Astrocyte (in vitro differentiated cells and primary cell): ENCODE measurements at regions not wholly inside any gene's neighbourhood (a gene's known extent, or its start where the extent isn't known, plus 50 kb on each side); places are given as distances from the start of the nearest gene placed in this dataset.

Experiments
- DNase-seq: peaks from one replicate; pipeline ENCODE4 v3.0.0-alpha.2; 2010; ENCODE audit warnings: low read depth
- FAIRE-seq: peaks from 2 replicates; lab custom pipeline; 2011; peaks lifted over from hg19 to GRCh38; lab: Jason Lieb, UNC
- H2AFZ ChIP-seq: 2 replicates; pipeline ENCODE4 v1.6.0; 2012; ENCODE audit warnings: low read depth, low read length, inconsistent platforms
- H3K27ac ChIP-seq: 2 replicates; pipeline ENCODE4 v1.5.1; 2011; ENCODE audit warnings: low read depth, low read length, inconsistent platforms
- H3K27me3 ChIP-seq: 2 replicates; pipeline ENCODE4 v1.6.0; 2011; ENCODE audit warnings: low read length, inconsistent platforms; ENCODE audit not compliant: insufficient read depth
- H3K36me3 ChIP-seq: 2 replicates; pipeline ENCODE4 v1.5.1; 2011; ENCODE audit warnings: low read length, inconsistent platforms; ENCODE audit not compliant: insufficient read depth
- H3K4me1 ChIP-seq: 2 replicates; pipeline ENCODE4 v1.5.1; 2011; ENCODE audit warnings: low read length, inconsistent platforms; ENCODE audit not compliant: insufficient read depth
- H3K4me2 ChIP-seq: 2 replicates; pipeline ENCODE4 v1.6.0; 2012; ENCODE audit warnings: low read length, inconsistent platforms
- H3K4me3 ChIP-seq: 2 replicates; pipeline ENCODE4 v1.5.1; 2011; ENCODE audit warnings: low read depth, mild to moderate bottlenecking, low read length, inconsistent platforms; ENCODE audit not compliant: insufficient read depth
- H3K79me2 ChIP-seq: 2 replicates; pipeline ENCODE4 v1.6.0; 2012; ENCODE audit warnings: mild to moderate bottlenecking, low read length, inconsistent platforms; ENCODE audit not compliant: insufficient read depth
- H3K9ac ChIP-seq: 2 replicates; pipeline ENCODE4 v1.6.0; 2012; ENCODE audit warnings: mild to moderate bottlenecking, low read length, inconsistent platforms
- H3K9me3 ChIP-seq: 2 replicates; pipeline ENCODE4 v1.5.1; 2012; ENCODE audit warnings: low read depth, mild to moderate bottlenecking, low read length, inconsistent platforms; ENCODE audit not compliant: insufficient read depth
- H4K20me1 ChIP-seq: 2 replicates; pipeline ENCODE4 v1.6.0; 2012; ENCODE audit warnings: low read length, inconsistent platforms; ENCODE audit not compliant: insufficient read depth
- H3K27ac Mint-ChIP-seq: one replicate; pipeline ENCODE4 v1.8.0; 2021; ENCODE audit warnings: mild to moderate bottlenecking, mixed read lengths; ENCODE audit not compliant: unreplicated experiment
- H3K27me3 Mint-ChIP-seq: one replicate; pipeline ENCODE4 v1.8.0; 2021; ENCODE audit warnings: low read depth, mixed read lengths; ENCODE audit not compliant: unreplicated experiment
- H3K36me3 Mint-ChIP-seq: one replicate; pipeline ENCODE4 v1.8.0; 2021; ENCODE audit warnings: low read depth, mixed read lengths; ENCODE audit not compliant: unreplicated experiment
- H3K4me1 Mint-ChIP-seq: one replicate; pipeline ENCODE4 v1.8.0; 2021; ENCODE audit warnings: low read depth, mixed read lengths; ENCODE audit not compliant: unreplicated experiment
- H3K4me3 Mint-ChIP-seq: one replicate; pipeline ENCODE4 v1.8.0; 2021; ENCODE audit warnings: mild to moderate bottlenecking, moderate library complexity, mixed read lengths; ENCODE audit not compliant: unreplicated experiment
- H3K9me3 Mint-ChIP-seq: one replicate; pipeline ENCODE4 v1.8.0; 2021; ENCODE audit warnings: mild to moderate bottlenecking, mixed read lengths; ENCODE audit not compliant: unreplicated experiment
- EZH2 ChIP-seq: IDR thresholded peaks from 2 replicates; pipeline ENCODE4 v1.6.1; 2012; ENCODE audit warnings: mild to moderate bottlenecking, low read length, inconsistent platforms; ENCODE audit not compliant: insufficient read depth
- TF ChIP-seq, protein P1 (sequence below): IDR thresholded peaks from 2 replicates; pipeline ENCODE4 v1.5.1; 2011; ENCODE audit warnings: low read depth, mild to moderate bottlenecking, inconsistent platforms, low read length, moderate library complexity; ENCODE audit not compliant: insufficient read depth

DNA sequence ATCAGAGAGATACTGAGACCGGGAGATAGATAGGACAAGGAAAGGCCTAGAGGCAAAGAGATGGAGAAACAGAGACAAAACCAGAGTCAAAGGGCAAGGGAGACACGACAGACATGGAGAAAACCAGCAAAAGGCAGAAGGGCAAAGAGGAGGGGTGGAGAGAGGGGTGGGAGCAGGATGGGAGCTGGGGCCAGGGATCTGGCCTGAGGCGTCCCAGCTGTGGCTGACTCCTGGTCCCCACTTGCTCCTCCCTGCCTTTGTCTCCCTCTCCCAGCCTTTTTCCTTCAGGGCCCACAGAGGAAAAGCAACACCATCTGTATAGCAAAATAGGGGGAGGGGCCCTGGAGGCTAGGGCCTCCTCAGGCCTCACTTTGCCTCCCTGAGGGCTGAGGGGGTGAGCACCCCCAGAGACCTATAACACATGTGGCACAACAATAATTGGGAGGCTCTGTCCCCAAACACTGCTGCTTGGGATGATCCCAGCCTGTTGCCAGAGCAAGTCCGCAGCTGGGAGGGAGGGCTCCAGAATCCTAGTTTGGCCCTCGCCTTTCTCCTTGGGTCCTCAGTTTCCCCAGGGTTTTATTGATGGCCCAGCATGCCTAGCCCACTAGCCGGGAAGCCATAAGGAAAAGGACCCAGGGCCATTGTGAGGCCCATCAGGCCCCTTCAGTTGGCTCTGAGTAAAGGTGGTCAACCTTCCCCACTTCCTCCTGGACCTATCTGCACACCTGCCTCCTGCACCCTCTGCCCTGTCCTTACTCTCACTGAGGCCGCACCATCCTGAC, 96.8 kb downstream of the PJA1 start:
- Histone ChIP-seq H4K20me1 (no peaks in the 10 kb centered on the region), H3K27ac (no peak overlapping the region), H3K9ac (no peak overlapping the region), H3K27me3 (no peaks in the 10 kb centered on the region), H3K4me2 (no peak overlapping the region), H3K79me2 (no peaks in the 10 kb centered on the region), H3K9me3 (no peaks in the 10 kb centered on the region), H3K36me3 (no peaks in the 10 kb centered on the region), H2AFZ (no peak overlapping the region), H3K4me3 (no peak overlapping the region), H3K4me1 (no peaks in the 10 kb centered on the region)
- Mint-ChIP-seq H3K4me1 (peaks cover 12% of the 10 kb centered on the region), H3K36me3 (no peaks in the 10 kb centered on the region), H3K27ac (no peak overlapping the region), H3K9me3 (no peaks in the 10 kb centered on the region), H3K27me3 (no peaks in the 10 kb centered on the region), H3K4me3 (no peak overlapping the region)
- DNase-seq (no peak), FAIRE-seq (no peak)
- TF ChIP-seq, protein P1, sequence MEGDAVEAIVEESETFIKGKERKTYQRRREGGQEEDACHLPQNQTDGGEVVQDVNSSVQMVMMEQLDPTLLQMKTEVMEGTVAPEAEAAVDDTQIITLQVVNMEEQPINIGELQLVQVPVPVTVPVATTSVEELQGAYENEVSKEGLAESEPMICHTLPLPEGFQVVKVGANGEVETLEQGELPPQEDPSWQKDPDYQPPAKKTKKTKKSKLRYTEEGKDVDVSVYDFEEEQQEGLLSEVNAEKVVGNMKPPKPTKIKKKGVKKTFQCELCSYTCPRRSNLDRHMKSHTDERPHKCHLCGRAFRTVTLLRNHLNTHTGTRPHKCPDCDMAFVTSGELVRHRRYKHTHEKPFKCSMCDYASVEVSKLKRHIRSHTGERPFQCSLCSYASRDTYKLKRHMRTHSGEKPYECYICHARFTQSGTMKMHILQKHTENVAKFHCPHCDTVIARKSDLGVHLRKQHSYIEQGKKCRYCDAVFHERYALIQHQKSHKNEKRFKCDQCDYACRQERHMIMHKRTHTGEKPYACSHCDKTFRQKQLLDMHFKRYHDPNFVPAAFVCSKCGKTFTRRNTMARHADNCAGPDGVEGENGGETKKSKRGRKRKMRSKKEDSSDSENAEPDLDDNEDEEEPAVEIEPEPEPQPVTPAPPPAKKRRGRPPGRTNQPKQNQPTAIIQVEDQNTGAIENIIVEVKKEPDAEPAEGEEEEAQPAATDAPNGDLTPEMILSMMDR: no peak
- no peak for TF ChIP-seq EZH2

DNA sequence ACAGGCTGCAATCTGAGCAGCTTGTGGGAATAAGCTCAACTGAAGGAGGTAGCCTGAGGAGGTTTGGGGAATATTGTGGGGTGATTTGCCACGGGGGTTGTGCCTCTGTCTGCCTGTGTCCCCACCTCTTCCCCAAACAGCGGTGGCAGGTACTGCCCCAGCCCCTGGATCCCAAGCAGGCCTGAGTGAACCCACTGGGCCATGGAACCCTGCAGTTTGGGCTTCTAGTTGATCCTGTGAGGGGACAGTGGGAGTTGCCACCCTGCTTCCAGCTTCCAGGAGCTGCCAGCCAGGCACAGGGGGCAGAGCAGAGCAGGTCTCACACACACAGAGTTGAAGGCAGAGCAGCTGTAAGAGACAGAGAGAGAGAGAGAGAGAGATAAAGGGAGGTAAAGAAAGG, 97.4 kb downstream of the PJA1 start:
- Histone ChIP-seq H3K27me3 (no peaks in the 10 kb centered on the region), H3K27ac (no peak overlapping the region), H3K36me3 (no peaks in the 10 kb centered on the region), H3K4me2 (no peak overlapping the region), H4K20me1 (no peaks in the 10 kb centered on the region), H2AFZ (no peak overlapping the region), H3K4me1 (no peaks in the 10 kb centered on the region), H3K9ac (no peak overlapping the region), H3K9me3 (no peaks in the 10 kb centered on the region), H3K4me3 (no peak overlapping the region), H3K79me2 (no peaks in the 10 kb centered on the region)
- H3K4me3 Mint-ChIP-seq: no peak overlapping the region
- no peaks in the 10 kb centered on the region for H3K27me3 Mint-ChIP-seq
- H3K4me1 Mint-ChIP-seq: peaks cover 12% of the 10 kb centered on the region
- no peaks in the 10 kb centered on the region for H3K36me3 Mint-ChIP-seq
- TF ChIP-seq EZH2: no peak
- TF ChIP-seq, protein P1: no peak
- no peak for FAIRE-seq
- no peak for DNase-seq
- H3K9me3 Mint-ChIP-seq: no peaks in the 10 kb centered on the region
- no peak overlapping the region for H3K27ac Mint-ChIP-seq

DNA sequence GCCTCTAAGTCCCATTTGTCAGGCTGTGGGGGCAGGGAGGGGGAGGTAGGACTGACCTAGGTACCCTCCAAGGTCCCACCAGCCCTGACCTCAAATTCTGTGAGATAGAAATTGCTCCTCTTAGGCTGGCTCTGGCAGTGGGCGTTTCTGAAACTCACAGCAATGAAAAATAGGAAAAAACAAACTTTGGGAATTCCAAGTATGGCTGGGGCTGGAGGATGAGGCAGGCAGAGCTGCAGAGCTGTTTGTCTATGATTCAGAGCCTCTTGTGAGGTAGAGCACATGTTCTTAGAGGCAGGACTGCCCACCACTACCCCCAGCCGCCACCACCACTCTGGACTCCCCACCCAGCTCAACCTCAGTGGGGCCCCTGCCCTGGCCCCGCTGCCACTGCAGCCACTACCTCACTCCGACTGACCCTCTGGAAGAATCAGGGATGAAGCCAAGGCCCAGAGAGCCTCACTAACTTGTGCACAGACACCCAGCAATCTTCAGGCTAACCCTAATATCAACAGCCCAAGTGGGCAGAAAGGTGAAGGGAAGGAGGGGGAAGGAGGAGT, 98.2 kb downstream of the PJA1 start:
- FAIRE-seq: peak; percentile 73
- H3K79me2 ChIP-seq: no peaks in the 10 kb centered on the region
- no peak overlapping the region for H3K4me2 ChIP-seq
- H3K4me3 ChIP-seq: no peak overlapping the region
- no peak overlapping the region for H3K27ac ChIP-seq
- H3K27me3 ChIP-seq: no peaks in the 10 kb centered on the region
- H3K27ac Mint-ChIP-seq: peak overlapping the region; percentile 58
- H3K36me3 ChIP-seq: no peaks in the 10 kb centered on the region
- H3K9ac ChIP-seq: no peak overlapping the region
- H3K27me3 Mint-ChIP-seq: no peaks in the 10 kb centered on the region
- DNase-seq: peak; percentile 37
- H4K20me1 ChIP-seq: no peaks in the 10 kb centered on the region
- no peaks in the 10 kb centered on the region for H3K4me1 ChIP-seq
- TF ChIP-seq EZH2: no peak
- TF ChIP-seq, protein P1: no peak
- H3K4me1 Mint-ChIP-seq: peaks cover 16% of the 10 kb centered on the region
- no peaks in the 10 kb centered on the region for H3K9me3 ChIP-seq
- no peak overlapping the region for H3K4me3 Mint-ChIP-seq
- H3K9me3 Mint-ChIP-seq: no peaks in the 10 kb centered on the region
- no peak overlapping the region for H2AFZ ChIP-seq
- H3K36me3 Mint-ChIP-seq: no peaks in the 10 kb centered on the region
